ENCODE measurements at regions not wholly inside any gene's neighbourhood (a gene's known extent, or its start where the extent isn't known, plus 50 kb on each side); places are given as distances from the start of the nearest gene placed in this dataset.

GRCh38 chr19:31120952-31121351 lies 228.3 kb downstream of the TSHZ3 start:
- no peak for DNase-seq (ENCODE audit: insufficient read length, low spot score)
- no peak for TF ChIP-seq POLR2A (IDR thresholded peaks at IDR 0.05; ENCODE audit: low read depth, low read length)
- FAIRE-seq, result no peak

DNA sequence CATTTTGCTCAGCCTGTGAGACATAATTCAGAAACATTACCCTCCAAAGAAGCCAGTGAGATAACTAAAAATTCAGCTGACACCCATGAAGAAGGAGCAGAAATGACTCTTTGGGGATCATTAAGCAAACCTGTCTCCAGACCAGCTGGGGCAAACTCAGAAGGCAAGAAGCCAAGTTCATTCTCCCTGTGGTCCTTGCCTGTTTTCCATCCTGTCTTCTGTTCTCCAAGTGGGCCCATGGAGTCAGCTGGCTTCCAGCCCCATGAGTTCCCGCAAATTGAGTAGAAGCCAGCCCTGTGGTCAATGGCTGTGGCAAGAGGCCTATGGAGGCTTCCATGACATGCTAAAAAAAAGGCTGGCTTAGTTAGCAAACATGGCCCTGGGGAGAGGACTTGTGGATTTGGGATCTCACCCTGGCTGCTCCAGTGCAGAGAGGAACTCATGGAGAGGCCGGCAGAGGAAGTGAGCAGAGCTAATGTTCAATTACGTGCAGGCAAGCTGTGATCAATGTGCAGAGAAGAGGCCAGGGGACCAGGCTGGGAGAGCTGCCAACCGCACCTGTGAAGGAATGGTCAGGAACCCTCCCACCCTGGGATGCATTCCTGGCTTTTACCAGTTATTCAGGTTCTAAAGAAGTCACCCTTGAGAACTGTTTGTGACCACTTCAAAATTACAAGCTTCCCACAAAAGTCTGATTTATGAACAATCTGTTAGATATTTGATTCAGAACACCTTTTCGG lies 229.1 kb downstream of the TSHZ3 start:
- FAIRE-seq (no peak), DNase-seq (ENCODE audit: insufficient read length, low spot score) (no peak)
- TF ChIP-seq POLR2A (IDR thresholded peaks at IDR 0.05; ENCODE audit: low read depth, low read length), result no peak

- DNase-seq (ENCODE audit: insufficient read length, low spot score) (no peak), FAIRE-seq (no peak)
- TF ChIP-seq POLR2A (IDR thresholded peaks at IDR 0.05; ENCODE audit: low read depth, low read length), result no peak
These were observed 230.2 kb downstream of the TSHZ3 start for GRCh38 chr19:31118986-31119385.

GRCh38 chr19:31118287-31118955 lies 230.8 kb downstream of the TSHZ3 start:
- FAIRE-seq (no peak), DNase-seq (ENCODE audit: insufficient read length, low spot score) (no peak)
- no peak for TF ChIP-seq POLR2A (IDR thresholded peaks at IDR 0.05; ENCODE audit: low read depth, low read length)

DNA sequence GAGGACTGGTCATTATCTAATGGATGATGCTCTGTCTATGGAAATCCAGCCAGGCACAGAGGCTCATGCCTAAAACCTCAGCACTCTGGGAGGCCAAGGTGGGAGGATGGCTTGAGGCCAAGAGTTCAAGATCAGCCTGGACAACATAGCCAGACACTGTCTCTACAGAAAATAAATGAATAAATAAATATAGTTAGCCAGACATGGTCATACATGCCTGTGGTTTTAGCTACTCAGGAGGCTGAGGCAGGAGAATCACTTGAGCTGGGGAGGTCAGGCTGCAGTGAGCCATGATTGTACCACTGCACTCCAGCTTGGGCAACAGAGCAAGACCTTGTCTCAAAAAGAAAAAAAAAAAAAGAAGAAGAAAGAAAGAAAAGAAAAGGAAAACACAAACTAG lies 234.7 kb downstream of the TSHZ3 start:
- DNase-seq (ENCODE audit: insufficient read length, low spot score) (no peak), FAIRE-seq (no peak)
- no peak for TF ChIP-seq POLR2A (IDR thresholded peaks at IDR 0.05; ENCODE audit: low read depth, low read length)

DNA sequence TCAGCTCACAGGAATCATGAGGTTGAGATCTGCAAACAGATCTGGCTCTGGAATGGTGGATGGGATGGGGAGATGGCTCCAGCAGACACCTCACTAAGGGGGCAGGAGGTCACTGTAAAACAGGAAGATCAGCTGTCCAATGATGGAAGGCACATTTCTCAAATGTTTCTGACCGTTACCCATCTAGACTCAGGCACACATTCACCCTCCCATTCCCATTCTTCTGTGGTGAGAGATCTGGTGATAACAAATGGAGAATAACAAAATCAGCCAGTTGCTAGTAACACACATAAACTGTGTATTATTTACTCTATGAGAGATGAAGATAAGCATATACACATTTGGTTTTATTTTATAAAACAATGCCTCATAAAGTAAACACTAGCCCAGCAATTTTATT lies 235.9 kb downstream of the TSHZ3 start:
- DNase-seq (ENCODE audit: insufficient read length, low spot score) (no peak), FAIRE-seq (no peak)
- TF ChIP-seq POLR2A (IDR thresholded peaks at IDR 0.05; ENCODE audit: low read depth, low read length), result no peak

DNA sequence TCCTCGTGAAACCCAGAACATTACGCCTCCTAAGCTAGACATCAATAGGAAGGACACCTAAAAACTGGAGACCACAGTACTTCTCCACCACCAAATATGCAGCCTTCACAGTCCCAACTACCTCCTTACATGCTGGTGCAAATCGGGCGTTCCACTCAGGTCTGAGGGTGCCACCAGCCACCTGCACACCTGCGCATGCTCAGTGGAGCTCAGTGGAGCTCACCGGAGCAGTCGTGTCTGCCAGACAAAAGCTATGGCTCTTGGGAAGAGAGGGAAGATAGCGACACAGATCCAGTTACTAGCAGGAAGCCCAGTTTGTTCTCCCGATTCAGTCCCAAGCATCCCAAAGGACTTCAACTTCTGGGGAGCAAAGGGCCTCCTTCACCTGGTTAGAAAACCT lies 237.1 kb downstream of the TSHZ3 start:
- FAIRE-seq, result no peak
- no peak for TF ChIP-seq POLR2A (IDR thresholded peaks at IDR 0.05; ENCODE audit: low read depth, low read length)
- DNase-seq (ENCODE audit: insufficient read length, low spot score), result no peak

GRCh38 chr19:31111741-31112140 lies 237.5 kb downstream of the TSHZ3 start:
- DNase-seq (ENCODE audit: insufficient read length, low spot score) (no peak), FAIRE-seq (no peak)
- no peak for TF ChIP-seq POLR2A (IDR thresholded peaks at IDR 0.05; ENCODE audit: low read depth, low read length)

DNA sequence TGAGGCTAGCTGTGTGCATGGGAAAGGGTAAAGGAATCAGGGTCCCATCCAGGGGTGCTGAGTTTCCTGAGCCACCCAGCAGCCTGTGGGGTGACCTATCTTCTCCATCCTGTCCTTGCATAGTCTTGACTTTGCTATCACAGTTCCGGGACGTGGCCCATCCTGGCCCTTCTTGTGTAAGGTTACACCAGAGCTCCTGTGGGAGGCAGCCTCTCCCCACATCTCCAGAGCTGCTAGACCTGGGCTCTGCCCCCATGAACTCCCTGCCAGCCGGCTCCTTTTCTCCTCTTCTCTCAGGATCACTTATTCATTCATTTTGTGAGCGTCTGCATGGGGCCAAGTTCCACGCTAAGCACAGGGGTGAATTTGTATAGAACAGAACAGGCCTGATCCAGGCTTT lies 238.9 kb downstream of the TSHZ3 start:
- no peak for FAIRE-seq
- TF ChIP-seq POLR2A (IDR thresholded peaks at IDR 0.05; ENCODE audit: low read depth, low read length), result no peak
- peak; percentile 42 for DNase-seq (ENCODE audit: insufficient read length, low spot score)

DNA sequence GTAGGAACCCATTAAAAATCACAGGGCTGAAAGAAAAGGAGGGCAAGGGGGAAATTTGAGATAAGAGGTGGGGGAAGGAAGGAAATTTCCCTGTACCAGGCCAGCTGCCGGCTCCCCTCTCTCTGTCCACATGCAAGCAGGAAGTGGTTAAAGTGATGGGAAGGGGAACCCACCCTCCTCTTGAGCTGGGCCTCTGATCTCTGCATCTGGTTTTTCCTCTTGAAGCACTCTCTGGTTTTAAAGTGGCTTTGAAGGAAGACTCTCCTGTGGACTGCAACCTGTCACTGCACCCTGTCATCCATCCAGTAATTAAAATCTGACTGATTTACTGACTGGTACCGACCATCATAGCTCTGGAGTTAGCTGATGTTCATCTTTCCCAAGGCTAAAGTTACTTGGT lies 239.6 kb downstream of the TSHZ3 start:
- TF ChIP-seq POLR2A (IDR thresholded peaks at IDR 0.05; ENCODE audit: low read depth, low read length), result no peak
- FAIRE-seq, result no peak
- no peak for DNase-seq (ENCODE audit: insufficient read length, low spot score)

DNA sequence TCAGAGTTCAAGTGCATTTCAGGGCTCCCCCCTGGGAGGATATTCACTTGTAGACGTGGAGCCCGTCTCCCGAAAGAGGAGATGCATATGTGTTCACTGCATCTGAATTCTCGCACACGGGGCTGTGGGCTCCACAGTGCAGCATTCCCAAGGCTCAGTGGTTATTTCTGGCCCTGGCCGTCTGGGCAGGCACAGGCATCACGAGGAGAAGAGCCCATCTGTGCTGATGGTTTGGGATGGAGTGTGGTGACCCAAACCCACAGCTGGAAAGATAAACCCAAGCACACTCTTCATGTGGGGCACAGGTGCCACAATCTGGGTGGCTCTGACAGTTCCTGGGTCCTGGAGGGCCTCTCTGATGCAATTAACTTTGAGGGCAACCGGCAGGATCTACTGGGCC lies 242.1 kb downstream of the TSHZ3 start:
- DNase-seq (ENCODE audit: insufficient read length, low spot score) (no peak), FAIRE-seq (no peak)
- no peak for TF ChIP-seq POLR2A (IDR thresholded peaks at IDR 0.05; ENCODE audit: low read depth, low read length)

DNA sequence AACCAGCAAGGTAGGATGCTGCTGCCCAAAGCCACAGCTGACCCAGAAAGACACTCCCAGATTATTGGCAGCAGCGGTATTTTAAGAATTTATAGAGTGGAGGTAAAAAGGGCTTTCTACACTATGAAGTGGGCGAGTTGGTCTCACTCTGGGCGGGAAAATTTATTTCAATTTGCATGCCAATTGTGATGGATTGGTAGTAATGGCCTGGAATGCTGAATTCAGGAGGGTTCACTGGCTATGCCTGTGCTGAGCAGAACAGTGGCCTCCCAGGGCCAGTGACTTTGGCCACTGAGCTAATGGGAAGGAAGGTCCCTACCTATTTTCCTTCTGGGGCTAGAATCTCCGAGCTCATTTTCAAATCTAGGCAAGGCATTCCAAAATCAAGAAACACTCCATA lies 243.5 kb downstream of the TSHZ3 start:
- no peak for TF ChIP-seq POLR2A (IDR thresholded peaks at IDR 0.05; ENCODE audit: low read depth, low read length)
- FAIRE-seq (no peak), DNase-seq (ENCODE audit: insufficient read length, low spot score) (no peak)

DNA sequence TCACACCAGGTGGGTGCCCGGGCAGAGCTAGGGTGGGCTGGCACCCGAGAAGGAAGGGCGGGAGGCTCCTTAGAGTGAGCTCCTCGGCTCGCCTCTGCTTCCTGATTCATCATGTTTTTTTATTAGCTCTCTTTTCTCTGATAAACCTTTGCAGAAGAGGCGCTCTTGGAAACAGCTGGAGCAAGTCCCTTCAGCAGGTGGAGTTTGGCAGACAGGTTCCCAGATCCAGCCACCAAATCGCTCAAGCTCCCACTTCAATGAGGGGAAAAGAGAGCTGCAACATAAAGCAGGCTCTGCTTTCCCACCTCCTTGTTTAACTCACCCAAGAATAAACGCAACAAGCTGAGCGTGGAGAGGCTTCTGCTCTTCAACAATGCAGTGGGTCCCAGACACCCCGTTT lies 244.8 kb downstream of the TSHZ3 start:
- TF ChIP-seq POLR2A (IDR thresholded peaks at IDR 0.05; ENCODE audit: low read depth, low read length), result no peak
- DNase-seq (ENCODE audit: insufficient read length, low spot score), result no peak
- no peak for FAIRE-seq

DNA sequence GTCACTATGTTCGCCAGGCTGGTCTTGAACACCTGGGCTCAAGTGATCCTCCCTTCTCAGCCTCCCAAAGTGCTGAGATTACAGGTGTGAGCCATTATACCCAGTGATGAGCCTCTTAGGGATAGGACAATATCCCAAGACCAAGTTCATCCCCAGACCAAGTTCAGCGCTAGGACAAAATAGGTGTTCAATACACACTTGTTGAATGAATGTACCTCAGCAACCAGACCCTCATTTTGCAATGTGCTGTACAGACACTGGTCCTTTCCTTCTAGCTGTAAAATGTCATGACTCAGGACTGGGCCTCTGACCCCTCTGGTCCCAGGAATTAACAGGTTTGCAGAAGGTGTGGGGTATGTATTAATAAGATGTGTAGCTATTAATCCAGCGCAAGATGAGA lies 246.0 kb downstream of the TSHZ3 start:
- TF ChIP-seq POLR2A (IDR thresholded peaks at IDR 0.05; ENCODE audit: low read depth, low read length), result no peak
- DNase-seq (ENCODE audit: insufficient read length, low spot score) (no peak), FAIRE-seq (no peak)

- TF ChIP-seq POLR2A (IDR thresholded peaks at IDR 0.05; ENCODE audit: low read depth, low read length), result no peak
These were observed 246.6 kb downstream of the TSHZ3 start for GRCh38 chr19:31102674-31103073.

More at GRCh38 chr19:31102674-31103073, 246.6 kb downstream of the TSHZ3 start:
- DNase-seq (ENCODE audit: insufficient read length, low spot score) (no peak), FAIRE-seq (no peak)

Data from H54 (cell line).